ENCODE measurements at regions not wholly inside any gene's neighbourhood (a gene's known extent, or its start where the extent isn't known, plus 50 kb on each side); places are given as distances from the start of the nearest gene placed in this dataset.

GRCh38 chr4:55175779-55176231 lies 50.4 kb upstream of the KDR start:
- DNase-seq = no peak

DNA sequence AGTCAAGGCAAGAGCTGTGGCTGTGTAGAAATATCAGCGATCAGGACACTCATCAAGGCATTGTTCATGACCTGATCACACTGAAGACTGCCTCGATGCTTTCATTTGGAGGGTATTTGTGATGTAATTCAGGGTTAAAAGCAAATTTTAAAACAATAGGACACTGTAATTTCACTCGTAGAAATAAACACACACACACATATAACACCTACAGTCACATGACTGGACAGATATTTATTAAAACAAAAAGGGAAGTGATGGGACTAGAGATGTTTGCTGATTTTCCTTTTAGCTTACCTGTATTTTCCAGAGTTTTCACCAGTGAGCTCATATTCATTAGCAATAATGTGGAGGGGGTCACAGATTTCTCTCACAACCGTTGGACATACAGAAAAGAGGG lies 51.1 kb upstream of the KDR start:
- no peak for DNase-seq

DNA sequence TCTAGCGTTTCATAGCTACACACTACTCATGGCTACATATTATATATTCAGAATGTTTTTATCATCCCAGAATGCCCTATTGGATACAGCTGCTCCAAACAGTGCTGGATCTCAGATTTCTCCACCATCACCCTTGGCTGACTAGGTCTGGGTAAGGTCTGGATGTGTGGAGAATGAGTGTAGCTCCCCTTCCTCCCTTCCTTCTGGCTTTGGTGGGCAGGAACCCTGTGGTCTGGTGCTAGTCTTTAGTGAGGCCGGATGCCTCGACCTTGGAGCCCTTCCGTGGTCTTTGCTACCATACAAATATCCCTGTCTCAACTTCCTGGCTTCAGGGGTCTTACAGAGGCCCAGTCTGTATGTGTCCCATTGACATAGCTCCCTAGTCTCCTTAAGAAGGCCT lies 52.1 kb upstream of the KDR start:
- DNase-seq = no peak

DNA sequence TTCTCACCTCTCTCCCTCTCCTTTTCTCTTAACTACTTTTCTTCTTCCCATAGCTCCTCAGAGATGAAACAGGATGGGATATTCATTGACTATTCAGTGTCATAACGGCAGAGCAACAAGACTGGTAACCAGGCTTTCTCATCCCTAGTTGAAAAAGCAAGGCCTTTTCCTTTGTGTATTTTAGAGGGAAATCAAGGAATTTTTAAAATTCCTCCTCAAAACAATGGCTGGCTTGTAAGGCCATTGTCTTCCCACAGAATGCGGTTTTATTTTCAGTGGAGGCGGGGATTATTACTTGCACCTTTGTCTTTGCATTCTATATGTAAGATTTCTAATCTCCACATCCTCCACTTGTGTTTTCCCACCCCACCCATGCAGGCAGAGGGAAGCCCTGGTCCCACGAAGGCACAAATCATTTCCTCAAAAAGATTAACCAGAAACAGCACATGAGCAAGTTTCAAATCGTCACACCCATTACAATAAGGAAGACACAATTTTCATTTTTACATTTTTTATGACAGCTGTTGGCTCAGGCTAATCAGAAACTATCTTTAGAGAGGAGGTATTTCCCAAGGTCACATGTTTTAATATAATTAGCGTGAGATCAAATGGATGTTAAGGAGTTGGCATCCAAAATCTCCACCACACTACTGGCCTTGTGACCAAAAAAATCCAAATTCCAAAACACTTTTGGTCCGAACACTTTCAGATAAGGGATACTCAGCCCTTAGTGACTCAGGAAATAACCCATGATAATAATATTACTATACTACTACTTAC lies 53.0 kb upstream of the KDR start:
- no peak for DNase-seq

DNA sequence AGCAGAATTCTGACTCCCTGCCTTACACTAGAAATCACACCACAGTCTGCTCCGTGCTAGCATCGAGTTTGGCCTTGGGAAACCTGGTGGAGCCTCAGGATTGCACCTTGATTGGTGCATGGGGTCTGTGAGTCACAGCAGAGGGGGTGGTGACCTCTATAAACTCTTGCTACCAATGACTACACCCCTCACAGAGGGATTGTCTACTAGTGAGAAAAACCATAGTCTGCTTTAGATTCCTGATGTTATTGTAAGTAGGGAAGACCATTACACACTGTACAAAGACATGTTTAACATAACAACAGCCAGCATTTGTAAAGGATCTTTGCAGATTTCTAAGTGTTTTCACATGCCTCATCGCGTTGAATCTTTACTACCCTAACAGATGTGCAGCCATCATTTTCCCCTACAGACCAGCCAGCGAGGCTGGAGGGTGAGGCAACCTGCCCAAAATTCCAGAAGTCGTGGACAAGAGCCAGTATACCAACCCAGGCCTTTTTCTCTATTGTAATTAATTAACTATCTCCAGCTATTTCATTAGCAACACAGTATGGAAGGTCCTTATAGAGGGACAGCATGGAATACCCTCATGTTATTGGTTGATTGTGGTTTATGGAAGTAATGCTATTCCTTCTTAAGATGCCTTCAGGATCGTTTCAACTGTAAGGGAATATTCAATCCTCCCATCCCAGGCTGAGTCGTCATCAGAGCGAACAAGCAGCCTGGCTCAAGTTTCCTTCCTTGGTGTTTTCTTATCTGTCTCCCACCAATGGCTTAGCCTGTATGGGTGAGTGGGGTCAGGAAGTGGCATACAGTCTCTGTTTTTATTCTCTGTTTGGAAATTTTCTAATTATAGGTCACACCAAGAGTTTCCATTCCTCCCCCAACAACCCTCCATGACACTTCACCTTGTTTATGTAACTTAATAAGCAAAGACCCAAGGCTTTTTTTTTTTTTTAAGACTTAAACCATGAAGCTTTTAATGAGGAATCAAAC lies 55.9 kb upstream of the KDR start:
- DNase-seq = no peak

- DNase-seq = no peak
Measured at GRCh38 chr4:55183926-55184599, 58.7 kb upstream of the KDR start.

DNA sequence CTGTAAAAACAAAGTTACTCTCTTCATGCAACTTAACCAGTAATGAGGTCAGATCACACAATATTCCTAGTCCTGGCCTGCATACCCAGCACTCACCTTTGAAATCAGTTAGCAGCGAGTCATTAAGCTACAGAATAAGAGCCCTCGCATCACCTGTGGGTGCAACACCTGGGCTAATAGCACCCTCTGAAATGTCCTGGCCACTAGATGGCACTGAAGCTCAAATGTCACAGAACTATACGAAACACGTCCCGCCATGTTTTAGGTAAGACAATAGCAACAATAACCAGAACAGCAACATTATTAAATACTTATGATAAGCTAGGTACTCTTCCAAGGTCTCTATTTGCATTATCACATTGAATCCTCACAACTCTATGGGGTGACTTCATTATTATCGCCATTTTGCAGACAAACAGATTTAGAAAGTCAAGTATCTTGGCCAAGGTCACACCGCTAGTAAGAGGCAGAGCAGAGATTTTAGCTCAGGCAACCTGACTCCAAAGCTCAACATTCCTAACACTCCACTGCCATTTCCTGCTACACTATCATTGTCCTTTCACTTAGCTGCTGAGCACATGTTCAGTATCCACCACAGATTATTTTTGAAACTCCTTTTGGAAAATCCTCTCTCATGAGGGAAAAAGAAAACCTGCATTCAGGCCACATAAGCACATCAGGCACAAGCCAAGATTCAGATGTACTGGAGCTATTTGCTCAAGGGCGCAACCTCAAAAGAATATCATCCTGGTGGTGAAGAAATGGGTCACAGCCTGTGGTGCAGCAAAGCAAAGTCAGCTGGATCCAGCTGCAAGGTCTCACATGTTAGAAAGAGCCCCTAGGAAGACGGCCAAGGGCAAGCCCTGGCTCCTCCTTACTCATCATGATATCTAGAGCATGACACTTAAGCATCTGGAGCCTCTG lies 59.5 kb upstream of the KDR start:
- DNase-seq = no peak

DNA sequence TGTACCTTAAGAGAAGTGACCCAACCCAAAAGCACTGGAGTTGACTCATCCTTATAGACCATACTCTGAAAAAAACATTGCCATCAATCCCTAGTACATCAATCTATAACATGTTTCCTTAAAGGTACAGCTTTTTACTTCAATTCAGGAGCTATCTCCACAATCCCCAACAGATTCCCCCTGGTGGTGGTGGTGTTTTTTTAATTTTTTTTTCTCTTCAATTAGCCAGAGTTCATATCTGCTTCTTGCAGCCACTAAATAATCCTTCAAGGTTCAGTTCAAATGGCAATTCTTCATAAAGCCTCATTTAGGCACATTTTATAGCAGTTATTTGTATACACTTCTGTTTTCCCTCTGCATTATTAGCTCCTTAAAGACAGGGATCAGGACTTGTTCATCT lies 60.7 kb upstream of the KDR start:
- no peak for DNase-seq

GRCh38 chr4:55186700-55187099 lies 61.3 kb upstream of the KDR start:
- DNase-seq = no peak

- no peak for DNase-seq
Measured at GRCh38 chr4:55214172-55214571, 88.8 kb upstream of the KDR start.

DNA sequence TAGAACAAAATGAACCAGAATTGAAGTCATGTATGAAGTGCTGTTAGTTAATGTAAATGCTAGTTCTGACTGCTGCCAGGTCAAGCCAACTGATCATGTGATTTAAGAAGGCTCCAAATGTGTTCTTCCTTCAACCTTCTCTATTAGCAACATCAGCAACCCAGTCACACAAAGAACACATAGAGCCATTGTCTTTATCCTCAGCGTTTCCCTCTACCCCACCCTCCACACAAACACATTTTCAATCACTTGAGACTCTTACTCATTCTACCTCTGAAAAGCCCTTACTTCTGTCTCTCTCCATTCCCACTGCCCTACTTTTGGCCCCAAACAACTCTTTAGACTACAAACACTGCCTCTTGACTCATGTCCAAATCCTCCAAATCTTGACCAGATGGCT lies 89.7 kb upstream of the KDR start:
- no peak for DNase-seq

GRCh38 chr4:55216863-55217635 lies 91.7 kb upstream of the KDR start:
- no peak for DNase-seq

DNA sequence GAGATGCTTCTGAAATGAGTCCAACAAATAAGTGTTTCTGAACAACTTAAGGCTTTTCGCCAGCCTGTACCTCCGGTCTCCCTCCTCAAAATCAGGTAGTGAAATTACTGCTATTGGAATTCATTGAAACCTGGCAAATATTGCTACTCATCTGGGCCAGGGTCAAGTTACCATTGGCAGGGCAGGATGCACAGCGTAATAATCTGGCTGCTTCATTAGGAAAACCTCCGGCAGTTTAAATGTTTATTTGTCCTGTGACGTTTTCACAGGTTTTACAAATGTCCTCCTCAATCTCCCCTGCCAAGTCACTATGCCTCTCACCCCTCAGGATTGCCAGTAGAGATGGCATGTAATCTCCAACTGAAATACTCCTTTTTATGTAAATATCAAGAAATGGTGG lies 92.6 kb upstream of the KDR start:
- DNase-seq = no peak

- peak; percentile 19 for DNase-seq
Measured at GRCh38 chr4:55237839-55238238, 108.2 kb upstream of the SRD5A3 start.

GRCh38 chr4:55238407-55238806 lies 107.6 kb upstream of the SRD5A3 start:
- no peak for DNase-seq

DNA sequence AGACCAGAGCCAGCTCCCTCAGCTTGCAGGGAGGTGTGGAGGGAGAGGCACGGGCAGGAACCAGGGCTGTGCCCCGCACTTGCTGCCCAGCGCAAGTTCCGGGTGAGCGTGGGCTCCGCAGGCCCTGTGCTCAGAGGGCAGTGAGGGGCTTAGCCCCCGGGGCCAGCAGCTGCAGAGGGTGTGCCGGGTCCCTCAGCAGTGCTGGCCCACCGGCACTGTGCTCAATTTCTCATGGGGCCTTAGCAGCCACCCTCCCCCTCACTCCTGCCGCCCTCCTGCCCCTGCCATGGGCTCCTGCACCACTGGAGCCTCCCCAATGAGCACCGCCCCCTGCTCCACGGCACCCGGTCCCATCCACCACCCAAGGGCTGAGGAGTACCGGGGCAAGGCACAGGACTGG lies 104.6 kb upstream of the SRD5A3 start:
- DNase-seq = no peak

- no peak for DNase-seq
Measured at GRCh38 chr4:55242506-55242905, 103.5 kb upstream of the SRD5A3 start.

DNA sequence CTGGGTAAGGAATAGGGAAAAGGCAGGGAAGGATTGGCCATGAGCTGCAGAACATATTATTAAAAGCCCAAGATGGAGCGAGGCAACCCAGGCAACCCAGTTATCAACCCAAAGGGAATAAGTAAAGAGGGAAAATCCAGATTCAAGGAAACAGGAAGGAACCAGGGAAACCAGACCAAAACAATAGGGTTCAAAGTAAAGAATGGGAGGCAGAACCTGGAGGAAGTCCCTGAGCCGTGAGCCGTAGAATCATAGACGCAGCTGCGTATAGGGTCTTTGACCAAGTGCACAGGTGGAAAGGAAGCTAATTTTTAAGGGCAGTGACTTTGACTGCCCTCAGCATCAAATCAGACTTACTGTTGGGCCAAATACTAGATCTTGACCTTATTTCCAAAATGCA lies 98.5 kb upstream of the SRD5A3 start:
- no peak for DNase-seq

DNA sequence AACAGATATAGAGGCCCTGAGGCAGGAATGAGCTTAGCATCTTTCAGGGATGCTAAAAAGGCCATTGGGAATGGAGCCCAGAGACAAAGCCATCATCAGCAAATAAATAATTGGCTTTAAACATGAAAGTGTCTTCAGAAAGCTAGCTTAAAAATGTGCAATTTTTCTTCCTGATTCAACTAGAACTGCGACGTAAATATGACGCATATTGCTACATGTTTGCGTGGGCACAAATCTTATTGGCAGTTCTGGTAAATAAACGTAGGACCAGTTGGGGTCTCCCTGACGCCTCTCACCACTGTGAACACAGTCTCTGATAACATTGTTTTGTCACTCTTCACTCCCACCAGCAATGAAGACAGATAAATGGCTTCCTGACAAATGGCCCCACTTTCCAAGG lies 97.3 kb upstream of the SRD5A3 start:
- no peak for DNase-seq

- no peak for DNase-seq
Measured at GRCh38 chr4:55249476-55249875, 96.6 kb upstream of the SRD5A3 start.

GRCh38 chr4:55251342-55251741 lies 94.7 kb upstream of the SRD5A3 start:
- no peak for DNase-seq

GRCh38 chr4:55251896-55252295 lies 94.1 kb upstream of the SRD5A3 start:
- no peak for DNase-seq

Data from GF-D8 (cell line).